Kidney epithelial cell (primary cell): ENCODE measurements at regions not wholly inside any gene's neighbourhood (a gene's known extent, or its start where the extent isn't known, plus 50 kb on each side); places are given as distances from the start of the nearest gene placed in this dataset.
"Not testable (repeated sequence)": the region's sequence is repeated elsewhere in the genome, so short reads cannot be mapped to it uniquely, and the experiment has no call there.

Source experiments
- DNase-seq: peaks from one replicate; pipeline ENCODE4 v3.0.0-alpha.2; 2010; ENCODE audit warnings: low read depth
- H3K27me3 ChIP-seq: 2 replicates; pipeline ENCODE4 v1.6.0; 2011; ENCODE audit warnings: low read length; ENCODE audit not compliant: control insufficient read depth, insufficient read depth
- H3K36me3 ChIP-seq: 2 replicates; pipeline ENCODE4 v1.5.1; 2011; ENCODE audit warnings: low read length; ENCODE audit not compliant: control insufficient read depth, insufficient read depth
- H3K4me3 ChIP-seq: 2 replicates; pipeline ENCODE4 v1.5.1; 2011; ENCODE audit warnings: low read depth, mild to moderate bottlenecking, control low read depth, low read length

DNA sequence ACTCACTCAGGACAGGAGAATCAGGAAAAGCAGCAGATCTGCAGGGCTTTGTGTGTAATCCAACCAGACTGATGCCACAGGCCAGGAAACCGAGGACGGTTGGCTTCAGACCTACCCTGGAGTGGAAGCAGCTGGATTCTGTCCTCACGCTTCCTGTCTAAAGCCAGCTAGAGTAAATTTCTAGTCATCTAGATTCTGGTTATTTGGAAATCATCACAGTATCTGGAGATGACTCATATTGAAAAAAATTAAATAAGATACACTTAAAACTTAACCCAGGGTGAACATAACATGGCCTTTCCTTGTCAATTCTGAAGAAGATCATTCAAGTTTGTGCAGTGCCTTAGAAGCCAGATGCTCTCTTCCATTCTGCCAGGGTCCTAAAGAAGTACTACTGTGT, 288.9 kb upstream of the PLGLB2 start:
- not testable (repeated sequence) for H3K4me3 ChIP-seq, H3K27me3 ChIP-seq, H3K36me3 ChIP-seq, DNase-seq

DNA sequence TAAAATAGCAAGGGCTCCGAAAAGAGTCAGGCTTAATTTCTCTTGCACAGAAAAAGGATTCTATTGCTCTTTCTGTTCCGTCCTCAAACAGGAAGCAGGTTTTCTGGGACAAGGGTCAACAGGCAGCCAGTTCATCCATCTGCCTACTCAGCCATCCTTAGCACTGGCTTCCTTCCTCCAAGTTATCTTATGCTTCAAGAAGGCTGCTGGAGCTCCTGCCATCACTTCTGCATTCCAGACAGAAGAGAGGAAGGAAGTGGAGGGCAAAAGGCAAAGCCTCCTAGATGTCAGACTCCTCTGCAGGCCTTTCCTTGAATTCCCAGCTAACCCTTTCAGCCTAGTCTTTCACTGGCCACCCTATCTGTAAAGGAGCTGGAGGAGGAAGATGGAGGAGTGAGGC, 287.8 kb upstream of the PLGLB2 start:
- H3K27me3 ChIP-seq: not testable (repeated sequence)

GRCh38 chr2:87460662-87461061, 287.2 kb upstream of the PLGLB2 start:
- not testable (repeated sequence) for DNase-seq, H3K4me3 ChIP-seq, H3K36me3 ChIP-seq, H3K27me3 ChIP-seq

More for the DNA sequence above, 287.8 kb upstream of the PLGLB2 start:
- H3K36me3 ChIP-seq, H3K4me3 ChIP-seq, DNase-seq: not testable (repeated sequence)

GRCh38 chr2:87461671-87462070, 286.2 kb upstream of the PLGLB2 start:
- not testable (repeated sequence) for H3K36me3 ChIP-seq, H3K27me3 ChIP-seq, DNase-seq, H3K4me3 ChIP-seq

- not testable (repeated sequence) for H3K36me3 ChIP-seq, DNase-seq, H3K4me3 ChIP-seq, H3K27me3 ChIP-seq
Measured at GRCh38 chr2:87464219-87464618, 283.7 kb upstream of the PLGLB2 start.

GRCh38 chr2:87465730-87466129, 282.2 kb upstream of the PLGLB2 start:
- not testable (repeated sequence) for H3K4me3 ChIP-seq, H3K27me3 ChIP-seq, DNase-seq, H3K36me3 ChIP-seq

- H3K4me3 ChIP-seq, H3K27me3 ChIP-seq, DNase-seq, H3K36me3 ChIP-seq: not testable (repeated sequence)
Measured at GRCh38 chr2:87466591-87467120, 281.2 kb upstream of the PLGLB2 start.

- not testable (repeated sequence) for H3K4me3 ChIP-seq
Measured at GRCh38 chr2:87468429-87468981, 279.4 kb upstream of the PLGLB2 start.

DNA sequence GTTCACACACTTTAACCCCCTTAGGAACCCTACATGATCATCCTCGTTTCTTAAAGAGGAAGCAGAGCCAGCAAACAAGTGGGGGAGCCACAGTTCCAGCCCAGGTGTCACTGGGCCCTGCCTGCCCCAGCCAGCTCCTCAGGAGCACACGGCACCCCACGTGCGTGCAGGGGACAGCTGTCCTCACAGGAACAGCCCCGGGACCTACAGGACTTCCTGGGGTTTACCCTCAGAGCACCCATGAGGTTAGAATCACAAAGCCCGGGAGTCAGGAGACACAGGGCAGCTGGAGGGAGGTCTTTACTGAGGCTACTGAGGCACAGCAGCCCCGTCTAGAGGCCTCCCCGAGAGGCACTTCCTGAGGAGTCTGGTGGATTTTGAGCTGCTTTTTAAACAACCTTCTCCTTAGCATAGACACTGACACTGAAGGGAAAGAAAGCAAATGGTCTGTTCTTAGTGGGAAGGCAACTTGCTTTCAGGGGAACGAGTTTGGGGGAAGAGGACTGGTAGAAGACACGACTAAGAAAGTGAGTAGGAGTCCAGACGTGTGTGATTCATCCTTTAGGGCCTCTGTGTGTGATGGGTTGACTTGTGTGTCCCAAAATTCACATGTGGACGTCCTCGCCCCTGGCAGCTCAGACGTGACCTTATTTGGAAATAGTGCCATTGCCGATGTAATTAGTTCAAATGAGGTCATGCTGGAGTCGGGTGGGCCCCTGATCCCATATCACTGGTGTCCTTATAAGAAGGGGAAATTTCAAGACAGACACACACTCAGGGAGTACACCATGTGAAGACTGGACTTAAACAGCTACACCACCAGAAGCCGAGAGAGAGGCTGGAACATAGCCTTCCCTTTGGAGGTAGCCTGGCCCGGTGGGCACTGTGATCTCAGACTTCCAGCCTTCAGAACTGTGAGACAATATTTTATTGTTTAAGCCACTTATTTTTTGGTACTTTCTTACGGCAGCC, 278.4 kb upstream of the PLGLB2 start:
- not testable (repeated sequence) for H3K27me3 ChIP-seq, H3K36me3 ChIP-seq, H3K4me3 ChIP-seq, DNase-seq

More at GRCh38 chr2:87468429-87468981, 279.4 kb upstream of the PLGLB2 start:
- H3K36me3 ChIP-seq, H3K27me3 ChIP-seq, DNase-seq: not testable (repeated sequence)

DNA sequence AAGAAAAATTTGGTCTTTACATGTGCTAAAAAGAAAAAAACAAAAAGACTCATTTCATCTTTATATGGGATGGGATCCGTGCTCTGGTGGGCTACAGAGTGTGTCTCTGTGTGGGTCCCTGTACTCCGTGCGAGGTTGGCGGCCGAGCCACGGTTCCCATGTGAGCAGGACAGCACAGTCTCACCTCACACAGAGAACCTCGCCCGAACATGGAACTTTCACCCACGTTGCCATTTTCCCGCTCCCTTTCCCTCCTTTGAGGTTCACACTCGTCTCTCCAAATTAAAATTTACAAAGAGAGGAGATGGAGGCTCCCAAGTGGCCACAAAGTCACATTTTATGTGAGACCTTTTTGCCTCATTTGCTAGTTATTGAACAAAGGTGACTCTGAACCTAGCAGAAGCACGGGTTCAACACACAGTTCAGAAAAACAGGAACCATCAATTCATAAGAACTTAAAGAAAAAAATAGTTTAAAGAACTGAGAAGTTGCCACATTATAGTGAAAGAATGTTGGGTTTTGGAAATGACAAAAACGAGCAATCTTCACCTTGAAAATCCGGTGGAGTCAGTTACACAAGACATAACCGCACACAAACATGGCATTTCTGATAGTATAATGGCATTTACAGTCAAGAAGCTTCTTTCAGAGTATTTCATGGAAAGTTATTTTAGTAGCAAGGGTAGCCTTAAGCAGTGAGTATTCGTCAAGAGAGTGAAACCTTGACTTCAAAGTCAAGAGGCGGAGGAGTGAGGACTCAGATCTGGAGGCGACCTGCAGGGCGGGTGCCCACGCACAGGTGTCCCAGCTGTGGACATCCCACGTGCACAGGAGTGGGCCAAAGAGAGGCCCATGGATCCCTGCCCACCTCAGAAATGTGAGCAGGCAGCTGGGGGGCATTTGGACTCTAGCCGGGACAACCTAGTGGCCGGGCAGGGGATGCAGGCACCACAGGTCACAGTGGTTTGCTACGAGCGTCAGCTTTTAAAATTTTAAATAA, 277.2 kb upstream of the PLGLB2 start:
- not testable (repeated sequence) for H3K27me3 ChIP-seq, DNase-seq, H3K4me3 ChIP-seq, H3K36me3 ChIP-seq
